ENCODE measurements at regions not wholly inside any gene's neighbourhood (a gene's known extent, or its start where the extent isn't known, plus 50 kb on each side); places are given as distances from the start of the nearest gene placed in this dataset.

- TF ChIP-seq POLR2AphosphoS5 (IDR thresholded peaks at IDR 0.05) (no peak), EP300 (IDR thresholded peaks at IDR 0.05) (no peak), CTCF (IDR thresholded peaks at IDR 0.05) (no peak), POLR2A (IDR thresholded peaks at IDR 0.05; ENCODE audit: low read depth) (no peak)
- H3K27ac ChIP-seq (replicated peaks in 1 of 4), result no peak overlapping the region
- no peak for DNase-seq (ENCODE audit: extremely low spot score)
- 64% methylated on average over 1 of the region's 1 CpG for WGBS
- no peaks in the 10 kb centered on the region for H3K27me3 ChIP-seq
- H3K4me3 ChIP-seq, result no peak overlapping the region
- H3K4me1 ChIP-seq, result no peaks in the 10 kb centered on the region
- H3K36me3 ChIP-seq, result no peaks in the 10 kb centered on the region
- peaks cover 0 to 6% (median 0%) of the 10 kb centered on the region in 4 donors for H3K9me3 ChIP-seq
- intact Hi-C loops (cut with DNase I), result no loop called here
These were observed 1206.0 kb upstream of the ADGRL3 start for GRCh38 chr4:59994118-59994517.

- Histone ChIP-seq H3K27ac (replicated peaks in 1 of 4) (peak overlapping the region in 2 of 4 donors; percentile 23 to 58), H3K36me3 (no peaks in the 10 kb centered on the region), H3K27me3 (no peaks in the 10 kb centered on the region), H3K4me1 (peaks cover 0 to 19% (median 3%) of the 10 kb centered on the region in 4 donors), H3K4me3 (no peak overlapping the region), H3K9me3 (no peaks in the 10 kb centered on the region)
- WGBS, result 43% methylated on average over 3 of the region's 3 CpGs
- TF ChIP-seq EP300 (IDR thresholded peaks at IDR 0.05), result no peak
- no peak for TF ChIP-seq CTCF (IDR thresholded peaks at IDR 0.05)
- no peak for TF ChIP-seq POLR2AphosphoS5 (IDR thresholded peaks at IDR 0.05)
- TF ChIP-seq POLR2A (IDR thresholded peaks at IDR 0.05; ENCODE audit: low read depth), result no peak
- intact Hi-C loops (cut with DNase I), result no loop called here
- DNase-seq (ENCODE audit: extremely low spot score), result no peak
These were observed 1197.4 kb upstream of the ADGRL3 start for GRCh38 chr4:60002603-60003337.

GRCh38 chr4:60013464-60014184, 1186.5 kb upstream of the ADGRL3 start:
- no peak for DNase-seq (ENCODE audit: extremely low spot score)
- intact Hi-C loops (cut with DNase I), result no loop called here
- H3K4me1 ChIP-seq, result peaks cover 0 to 7% (median 0%) of the 10 kb centered on the region in 4 donors
- H3K27ac ChIP-seq (replicated peaks in 1 of 4), result no peak overlapping the region
- no peaks in the 10 kb centered on the region for H3K36me3 ChIP-seq
- 92% methylated on average over 2 of the region's 2 CpGs for WGBS
- TF ChIP-seq EP300 (IDR thresholded peaks at IDR 0.05) (no peak), POLR2AphosphoS5 (IDR thresholded peaks at IDR 0.05) (no peak), POLR2A (IDR thresholded peaks at IDR 0.05; ENCODE audit: low read depth) (no peak), CTCF (IDR thresholded peaks at IDR 0.05) (no peak)
- no peaks in the 10 kb centered on the region for H3K27me3 ChIP-seq
- no peak overlapping the region for H3K4me3 ChIP-seq
- no peaks in the 10 kb centered on the region for H3K9me3 ChIP-seq

GRCh38 chr4:60016971-60017370, 1183.2 kb upstream of the ADGRL3 start:
- TF ChIP-seq CTCF (IDR thresholded peaks at IDR 0.05) (no peak), POLR2AphosphoS5 (IDR thresholded peaks at IDR 0.05) (no peak)
- intact Hi-C loops (cut with DNase I), result no loop called here
- DNase-seq (ENCODE audit: extremely low spot score), result no peak
- Histone ChIP-seq H3K27ac (replicated peaks in 1 of 4) (no peak overlapping the region), H3K9me3 (no peaks in the 10 kb centered on the region), H3K27me3 (no peaks in the 10 kb centered on the region), H3K4me1 (peaks cover 0 to 7% (median 0%) of the 10 kb centered on the region in 4 donors), H3K4me3 (no peak overlapping the region), H3K36me3 (no peaks in the 10 kb centered on the region)
- 75% methylated on average over 1 of the region's 1 CpG for WGBS
